Ascending aorta (tissue), 2 donors: ENCODE measurements at regions not wholly inside any gene's neighbourhood (a gene's known extent, or its start where the extent isn't known, plus 50 kb on each side); places are given as distances from the start of the nearest gene placed in this dataset.
A peak's percentile ranks its signal among the peaks of the same experiment; 100 is the strongest.

Experiments used
- DNase-seq, 2 donors: peaks; one replicate each; pipeline ENCODE4 v3.0.0-alpha.2; 2019; ENCODE audit warnings: low spot score in 2 of 2
- H3K27ac ChIP-seq, 2 donors: fragments of 200-600 bp; sonication (generic); one replicate each; pipeline ENCODE4 v1.5.1; 2016 to 2017; ENCODE audit warnings: mild to moderate bottlenecking in 1 of 2
- H3K27me3 ChIP-seq: fragments of 200-600 bp; sonication (generic); one replicate; pipeline ENCODE4 v1.5.1; 2017
- H3K36me3 ChIP-seq, 2 donors: fragments of 200-600 bp; sonication (generic); one replicate each; pipeline ENCODE4 v1.5.1; 2016
- H3K4me1 ChIP-seq, 2 donors: fragments of 200-600 bp; sonication (generic); one replicate each; pipeline ENCODE4 v1.5.1; 2016 to 2017; ENCODE audit warnings: mild to moderate bottlenecking in 1 of 2
- H3K4me3 ChIP-seq, 2 donors: fragments of 200-600 bp; sonication (generic); one replicate each; pipeline ENCODE4 v1.5.1; 2016 to 2017; ENCODE audit warnings: mild to moderate bottlenecking in 1 of 2
- H3K9me3 ChIP-seq, 2 donors: fragments of 200-600 bp; sonication (generic); one replicate each; pipeline ENCODE4 v1.5.1; 2016
- CTCF ChIP-seq, 3 experiments: fragments of 200-600 bp in 2 of 3; fragments of 450-650 bp in 1 of 3; sonication (generic) in 2 of 3; IDR thresholded peaks; one replicate each; pipeline ENCODE4 v1.5.1; 2016 to 2019; ENCODE audit warnings: antibody characterized with exemption in 3 of 3, mild to moderate bottlenecking in 1 of 3, moderate library complexity in 1 of 3
- intact Hi-C: fragments of 100-400 bp; cut with DNase I; formaldehyde crosslinking; loops from one replicate; pipeline ENCODE4 v1.15.1; 2023

- Histone ChIP-seq H3K27me3 (no peaks in the 10 kb centered on the region), H3K36me3 (no peaks in the 10 kb centered on the region), H3K4me3 (no peak overlapping the region), H3K4me1 (no peaks in the 10 kb centered on the region), H3K9me3 (no peaks in the 10 kb centered on the region), H3K27ac (no peak overlapping the region)
- DNase-seq = peak in 1 of 2 donors; percentile 39
- intact Hi-C loops = no loop called here
- TF ChIP-seq CTCF (IDR thresholded peaks at IDR 0.05) = no peak
Measured at GRCh38 chr5:135100431-135100830, 66.4 kb upstream of the PITX1 start.

- TF ChIP-seq CTCF (IDR thresholded peaks at IDR 0.05) = no peak
- H3K4me3 ChIP-seq = no peak overlapping the region
- intact Hi-C loops = no loop called here
- no peaks in the 10 kb centered on the region for H3K4me1 ChIP-seq
- H3K27me3 ChIP-seq = no peaks in the 10 kb centered on the region
- peak in 1 of 2 donors; percentile 7 for DNase-seq
- no peaks in the 10 kb centered on the region for H3K9me3 ChIP-seq
- H3K36me3 ChIP-seq = no peaks in the 10 kb centered on the region
- H3K27ac ChIP-seq = no peak overlapping the region
Measured at GRCh38 chr5:135100011-135100410, 66.0 kb upstream of the PITX1 start.

GRCh38 chr5:135097390-135097789, 63.4 kb upstream of the PITX1 start:
- no peaks in the 10 kb centered on the region for H3K27me3 ChIP-seq
- no peaks in the 10 kb centered on the region for H3K4me1 ChIP-seq
- no peak for TF ChIP-seq CTCF (IDR thresholded peaks at IDR 0.05)
- H3K9me3 ChIP-seq = no peaks in the 10 kb centered on the region
- H3K36me3 ChIP-seq = no peaks in the 10 kb centered on the region
- no peak for DNase-seq
- H3K4me3 ChIP-seq = no peak overlapping the region
- intact Hi-C loops = no loop called here
- no peak overlapping the region for H3K27ac ChIP-seq

- DNase-seq = peak in 1 of 2 donors; percentile 45
- Histone ChIP-seq H3K36me3 (no peaks in the 10 kb centered on the region), H3K4me3 (no peak overlapping the region), H3K27me3 (no peaks in the 10 kb centered on the region), H3K4me1 (no peaks in the 10 kb centered on the region), H3K9me3 (no peaks in the 10 kb centered on the region), H3K27ac (no peak overlapping the region)
- intact Hi-C loops = no loop called here
- no peak for TF ChIP-seq CTCF (IDR thresholded peaks at IDR 0.05)
Measured at GRCh38 chr5:135095871-135096270, 61.8 kb upstream of the PITX1 start.

- intact Hi-C loops = no loop called here
- no peak for TF ChIP-seq CTCF (IDR thresholded peaks at IDR 0.05)
- Histone ChIP-seq H3K36me3 (no peaks in the 10 kb centered on the region), H3K9me3 (no peaks in the 10 kb centered on the region), H3K4me1 (no peaks in the 10 kb centered on the region), H3K4me3 (no peak overlapping the region), H3K27me3 (no peaks in the 10 kb centered on the region), H3K27ac (no peak overlapping the region)
- DNase-seq = peak in 1 of 2 donors; percentile 41
Measured at GRCh38 chr5:135095052-135095715, 61.2 kb upstream of the PITX1 start.
